CD4-positive, CD25-positive, alpha-beta regulatory T cell (primary cell): ENCODE measurements at regions not wholly inside any gene's neighbourhood (a gene's known extent, or its start where the extent isn't known, plus 50 kb on each side); places are given as distances from the start of the nearest gene placed in this dataset.

Source experiments
- ATAC-seq, 2 donors: fragments of 150-1000 bp; cut with Tn5 transposase; one replicate each; pipeline ENCODE4 v1.10.0; 2021; ENCODE audit warnings: low read depth in 2 of 2, moderate number of reproducible peaks in 2 of 2, moderate library complexity in 1 of 2
- DNase-seq, 3 donors: peaks; one replicate each; pipeline versions ENCODE4 v3.0.0 to v3.0.0-alpha.2; 2012 to 2022; ENCODE audit warnings: mixed read lengths in 1 of 3
- H3K27ac ChIP-seq: one replicate; pipeline ENCODE4 v1.7.0; 2013; ENCODE audit warnings: mild to moderate bottlenecking, low read length; ENCODE audit not compliant: insufficient read depth, poor library complexity, severe bottlenecking
- H3K27me3 ChIP-seq: one replicate; pipeline ENCODE4 v1.7.0; 2013; ENCODE audit warnings: low read length; ENCODE audit not compliant: control insufficient read depth, insufficient read depth
- H3K36me3 ChIP-seq: one replicate; pipeline ENCODE4 v1.7.0; 2013; ENCODE audit warnings: mild to moderate bottlenecking, low read length, moderate library complexity; ENCODE audit not compliant: control insufficient read depth, insufficient read depth
- H3K4me1 ChIP-seq: 2 replicates; pipeline ENCODE4 v1.7.0; 2013; ENCODE audit warnings: mild to moderate bottlenecking, low read length; ENCODE audit not compliant: insufficient read depth, control insufficient read depth, poor library complexity, severe bottlenecking
- H3K4me3 ChIP-seq: one replicate; pipeline ENCODE4 v1.7.0; 2013; ENCODE audit warnings: low read depth, mild to moderate bottlenecking, low read length, moderate library complexity
- H3K9me3 ChIP-seq, 2 experiments: 1 replicate in 1 of 2; 2 replicates in 1 of 2; pipeline ENCODE4 v1.7.0; 2013; ENCODE audit warnings: low read length in 2 of 2, mild to moderate bottlenecking in 1 of 2, moderate library complexity in 1 of 2; ENCODE audit not compliant: control insufficient read depth in 2 of 2
- H3K27ac Mint-ChIP-seq, 3 donors: one replicate each; pipeline ENCODE4 v1.8.0; 2020 to 2022; ENCODE audit warnings: mild to moderate bottlenecking in 3 of 3, mixed read lengths in 3 of 3, moderate library complexity in 2 of 3
- H3K27me3 Mint-ChIP-seq: one replicate; pipeline ENCODE4 v1.8.0; 2022; ENCODE audit warnings: mild to moderate bottlenecking, mixed read lengths
- H3K36me3 Mint-ChIP-seq: one replicate; pipeline ENCODE4 v1.8.0; 2020; ENCODE audit warnings: mixed read lengths
- H3K4me1 Mint-ChIP-seq, 4 donors: one replicate each; pipeline ENCODE4 v1.8.0; 2020 to 2022; ENCODE audit warnings: mixed read lengths in 4 of 4, mild to moderate bottlenecking in 1 of 4
- H3K4me3 Mint-ChIP-seq, 4 donors: one replicate each; pipeline ENCODE4 v1.8.0; 2020 to 2022; ENCODE audit warnings: mild to moderate bottlenecking in 4 of 4, mixed read lengths in 4 of 4, moderate library complexity in 3 of 4
- H3K9me3 Mint-ChIP-seq, 7 donors: one replicate each; pipeline ENCODE4 v1.8.0; 2020 to 2022; ENCODE audit warnings: mixed read lengths in 7 of 7, mild to moderate bottlenecking in 3 of 7, moderate library complexity in 2 of 7

DNA sequence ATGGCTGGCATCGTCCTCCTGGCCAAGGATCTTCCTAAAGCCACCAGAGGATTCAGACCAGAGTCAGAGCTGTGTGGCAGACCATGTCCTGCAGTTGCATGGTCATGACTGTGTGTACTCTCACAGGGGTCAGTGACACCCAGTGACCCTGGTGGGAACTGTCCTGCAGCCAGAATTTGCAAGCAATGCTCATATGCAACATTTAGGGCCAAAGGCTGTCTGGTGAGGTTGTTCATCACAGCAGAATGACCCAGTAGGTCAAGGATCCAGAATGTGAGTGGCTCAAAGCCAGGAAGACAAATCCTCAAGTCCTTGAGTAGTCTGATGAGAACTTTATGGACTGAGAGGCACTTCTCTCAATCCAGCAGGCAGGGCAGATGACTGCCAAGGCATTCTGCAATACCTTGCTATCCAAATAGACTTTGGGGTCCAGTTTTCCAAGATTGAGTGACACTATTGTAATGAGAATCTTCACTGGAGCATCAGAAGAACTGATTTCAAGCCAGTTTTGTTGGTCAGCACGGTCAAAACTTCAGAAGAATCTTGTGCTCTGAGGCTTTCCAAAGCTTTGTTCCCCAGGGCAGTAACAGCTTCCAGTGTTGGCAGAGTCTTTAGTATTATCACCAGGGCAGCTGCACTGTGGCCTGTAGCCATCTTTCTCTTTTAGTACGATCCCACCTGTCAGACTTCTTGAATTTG lies 122.0 kb downstream of the PTCSC3 start:
- DNase-seq, result no peak
- Mint-ChIP-seq H3K4me3 (no peak overlapping the region), H3K27ac (no peak overlapping the region), H3K9me3 (peaks cover 0 to 2% (median 0%) of the 10 kb centered on the region in 7 donors), H3K36me3 (no peaks in the 10 kb centered on the region), H3K4me1 (no peaks in the 10 kb centered on the region), H3K27me3 (peaks cover 17% of the 10 kb centered on the region)
- H3K9me3 ChIP-seq, result no peaks in the 10 kb centered on the region
- no peaks in the 10 kb centered on the region for H3K4me1 ChIP-seq
- no peak for ATAC-seq
- H3K36me3 ChIP-seq, result no peaks in the 10 kb centered on the region
- no peak overlapping the region for H3K4me3 ChIP-seq
- peaks cover 3% of the 10 kb centered on the region for H3K27me3 ChIP-seq
- no peak overlapping the region for H3K27ac ChIP-seq

DNA sequence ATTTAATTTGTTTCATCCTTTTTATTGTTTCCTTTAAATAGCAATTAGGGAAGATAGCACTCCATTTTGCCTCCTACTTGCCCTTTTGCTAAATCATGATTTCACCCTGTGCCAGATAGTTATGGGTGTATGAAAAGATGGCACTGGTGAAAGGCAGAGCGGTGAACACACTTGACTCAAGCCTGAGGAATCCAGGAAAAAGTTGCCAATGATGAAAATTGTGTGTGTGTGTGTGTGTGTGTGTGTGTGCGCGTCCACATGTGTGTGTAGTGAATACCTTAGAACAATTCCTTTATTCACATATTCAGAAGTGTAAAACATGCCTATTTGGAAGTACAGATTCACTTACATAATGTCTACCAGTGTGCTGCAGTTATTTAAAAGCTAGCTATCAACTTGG lies 123.8 kb downstream of the PTCSC3 start:
- ATAC-seq (no peak), DNase-seq (no peak)
- H3K36me3 Mint-ChIP-seq, result no peaks in the 10 kb centered on the region
- no peaks in the 10 kb centered on the region for H3K36me3 ChIP-seq
- peaks cover 3% of the 10 kb centered on the region for H3K27me3 ChIP-seq
- H3K27ac ChIP-seq, result no peak overlapping the region
- no peak overlapping the region for H3K4me3 ChIP-seq
- H3K4me1 ChIP-seq, result no peaks in the 10 kb centered on the region
- peaks cover 0 to 8% (median 0%) of the 10 kb centered on the region in 7 donors for H3K9me3 Mint-ChIP-seq
- peaks cover 22% of the 10 kb centered on the region for H3K27me3 Mint-ChIP-seq
- no peaks in the 10 kb centered on the region for H3K4me1 Mint-ChIP-seq
- no peaks in the 10 kb centered on the region for H3K9me3 ChIP-seq
- no peak overlapping the region for H3K4me3 Mint-ChIP-seq
- no peak overlapping the region for H3K27ac Mint-ChIP-seq

DNA sequence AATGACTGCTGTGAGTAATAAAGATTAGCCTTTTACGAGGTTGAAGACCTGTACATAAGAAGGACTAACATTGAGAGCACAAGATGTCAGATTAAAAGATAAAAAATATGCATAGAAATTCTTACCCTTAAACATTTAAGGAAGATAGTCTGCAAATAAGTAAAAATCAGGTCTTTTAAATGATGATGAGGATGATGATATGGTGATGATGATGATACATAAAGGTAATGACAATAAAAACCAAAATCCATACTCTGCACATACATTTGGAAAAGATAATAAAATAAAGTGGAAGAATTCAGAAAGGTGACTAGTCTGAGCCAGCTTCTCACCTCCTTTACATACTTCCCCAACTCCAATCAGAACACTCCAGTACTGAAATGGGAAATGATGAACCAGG lies 124.5 kb downstream of the PTCSC3 start:
- H3K9me3 ChIP-seq, result no peaks in the 10 kb centered on the region
- no peak overlapping the region for H3K4me3 ChIP-seq
- peaks cover 3% of the 10 kb centered on the region for H3K27me3 ChIP-seq
- H3K27ac ChIP-seq, result no peak overlapping the region
- H3K4me1 ChIP-seq, result no peaks in the 10 kb centered on the region
- Mint-ChIP-seq H3K36me3 (no peaks in the 10 kb centered on the region), H3K4me1 (no peaks in the 10 kb centered on the region), H3K4me3 (no peak overlapping the region), H3K27ac (no peak overlapping the region), H3K9me3 (peaks cover 0 to 9% (median 0%) of the 10 kb centered on the region in 7 donors), H3K27me3 (peaks cover 29% of the 10 kb centered on the region)
- no peak for ATAC-seq
- DNase-seq, result no peak
- H3K36me3 ChIP-seq, result no peaks in the 10 kb centered on the region

DNA sequence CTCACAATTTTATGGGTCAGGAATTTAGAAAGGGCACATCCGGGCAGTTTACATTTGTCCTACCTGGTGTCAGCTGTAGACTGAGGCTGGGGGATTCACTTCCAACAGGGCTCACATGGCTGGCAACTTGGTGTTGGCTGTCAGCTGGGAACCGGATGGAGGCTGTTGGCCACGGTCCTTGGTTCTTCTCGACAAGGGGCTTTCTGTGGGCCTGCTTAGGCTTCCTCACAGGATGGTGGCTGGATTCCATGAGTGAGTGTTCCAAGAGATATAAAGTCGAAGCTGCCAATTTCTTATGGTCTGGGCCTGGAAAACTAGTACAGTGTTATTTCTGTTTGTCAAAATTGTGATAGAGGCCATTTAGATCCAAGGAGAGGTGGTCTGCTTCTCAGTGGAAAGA lies 127.9 kb downstream of the PTCSC3 start:
- H3K9me3 ChIP-seq, result no peaks in the 10 kb centered on the region
- H3K27ac ChIP-seq, result no peak overlapping the region
- Mint-ChIP-seq H3K36me3 (no peaks in the 10 kb centered on the region), H3K27ac (no peak overlapping the region), H3K27me3 (peaks cover 27% of the 10 kb centered on the region), H3K9me3 (peaks cover 0 to 8% (median 0%) of the 10 kb centered on the region in 7 donors), H3K4me3 (no peak overlapping the region), H3K4me1 (no peaks in the 10 kb centered on the region)
- peaks cover 5% of the 10 kb centered on the region for H3K27me3 ChIP-seq
- no peak overlapping the region for H3K4me3 ChIP-seq
- no peaks in the 10 kb centered on the region for H3K4me1 ChIP-seq
- DNase-seq, result no peak
- H3K36me3 ChIP-seq, result no peaks in the 10 kb centered on the region
- no peak for ATAC-seq

DNA sequence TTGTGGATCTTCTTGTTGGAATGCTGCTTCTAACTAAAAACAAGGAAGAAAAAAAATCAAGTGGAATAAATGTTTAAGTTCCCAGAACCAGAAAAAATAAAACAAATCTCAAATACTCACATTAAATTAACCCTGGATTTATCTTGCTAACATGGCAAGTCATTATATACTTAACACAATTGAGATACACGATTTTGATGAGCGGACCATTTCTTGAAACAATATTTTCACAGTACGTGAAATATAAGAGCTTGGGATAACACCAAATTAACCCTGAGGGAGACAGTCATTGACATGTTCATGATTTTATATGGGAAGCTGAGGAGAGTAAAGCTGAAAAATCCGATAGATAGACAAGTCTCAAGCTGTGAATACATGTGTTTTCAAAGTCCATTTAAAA lies 128.6 kb downstream of the PTCSC3 start:
- Mint-ChIP-seq H3K4me3 (no peak overlapping the region), H3K27me3 (peaks cover 27% of the 10 kb centered on the region), H3K27ac (no peak overlapping the region), H3K36me3 (no peaks in the 10 kb centered on the region), H3K4me1 (no peaks in the 10 kb centered on the region), H3K9me3 (peaks cover 0 to 8% (median 0%) of the 10 kb centered on the region in 7 donors)
- Histone ChIP-seq H3K27me3 (peaks cover 5% of the 10 kb centered on the region), H3K4me3 (no peak overlapping the region), H3K9me3 (no peaks in the 10 kb centered on the region), H3K27ac (no peak overlapping the region), H3K4me1 (no peaks in the 10 kb centered on the region), H3K36me3 (no peaks in the 10 kb centered on the region)
- DNase-seq (no peak), ATAC-seq (no peak)

DNA sequence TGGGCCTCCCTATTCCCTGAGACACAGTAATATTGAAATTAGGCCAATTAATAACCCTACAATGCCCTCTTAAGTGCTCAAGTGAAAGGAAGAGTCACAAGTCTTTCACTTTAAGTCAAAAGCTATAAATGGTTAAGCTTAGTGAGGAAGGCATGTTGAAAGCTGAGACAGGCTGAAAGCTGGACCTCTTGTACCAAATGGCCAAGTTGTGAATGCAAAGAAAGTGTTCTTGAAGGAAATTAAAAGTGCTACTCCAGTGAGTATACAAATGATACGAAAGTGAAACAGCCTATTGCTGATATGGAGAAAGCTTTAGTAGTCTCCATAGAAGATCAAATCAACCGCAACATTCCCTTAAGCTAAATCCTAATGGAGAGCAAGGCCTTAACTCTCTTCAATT lies 140.8 kb downstream of the PTCSC3 start:
- no peak overlapping the region for H3K27ac ChIP-seq
- no peak for ATAC-seq
- no peaks in the 10 kb centered on the region for H3K27me3 Mint-ChIP-seq
- no peak overlapping the region for H3K4me3 Mint-ChIP-seq
- no peaks in the 10 kb centered on the region for H3K4me1 ChIP-seq
- no peaks in the 10 kb centered on the region for H3K36me3 Mint-ChIP-seq
- H3K27ac Mint-ChIP-seq, result no peak overlapping the region
- no peaks in the 10 kb centered on the region for H3K27me3 ChIP-seq
- H3K9me3 ChIP-seq, result no peaks in the 10 kb centered on the region
- no peak overlapping the region for H3K4me3 ChIP-seq
- no peak for DNase-seq
- H3K4me1 Mint-ChIP-seq, result no peaks in the 10 kb centered on the region
- H3K36me3 ChIP-seq, result no peaks in the 10 kb centered on the region
- peaks cover 0 to 4% (median 2%) of the 10 kb centered on the region in 7 donors for H3K9me3 Mint-ChIP-seq

DNA sequence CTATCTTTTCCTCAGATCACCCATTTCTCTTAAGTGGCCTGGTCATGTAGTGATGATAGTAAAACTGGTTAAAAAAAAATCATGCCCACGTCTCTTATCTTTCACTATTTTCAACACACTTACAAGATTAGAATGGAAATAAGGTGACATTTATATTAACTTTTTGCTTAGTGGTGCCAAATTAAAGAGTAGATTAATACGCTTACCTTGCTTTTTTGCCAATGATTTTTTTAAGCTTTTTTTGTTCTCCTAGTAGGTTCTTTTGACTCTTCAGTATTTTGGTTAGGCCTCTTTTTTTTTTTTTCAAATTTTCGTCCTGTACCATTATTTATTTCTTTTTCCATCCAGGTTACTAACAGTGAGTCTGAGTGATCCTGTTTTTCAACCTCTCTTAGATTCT lies 147.9 kb downstream of the PTCSC3 start:
- H3K27me3 ChIP-seq, result no peaks in the 10 kb centered on the region
- DNase-seq (no peak), ATAC-seq (no peak)
- H3K4me1 ChIP-seq, result no peaks in the 10 kb centered on the region
- Mint-ChIP-seq H3K27ac (no peak overlapping the region), H3K4me3 (no peak overlapping the region), H3K36me3 (no peaks in the 10 kb centered on the region), H3K27me3 (peaks cover 6% of the 10 kb centered on the region), H3K9me3 (peaks cover 0 to 10% (median 0%) of the 10 kb centered on the region in 7 donors), H3K4me1 (no peaks in the 10 kb centered on the region)
- H3K4me3 ChIP-seq, result no peak overlapping the region
- H3K27ac ChIP-seq, result no peak overlapping the region
- H3K9me3 ChIP-seq, result no peaks in the 10 kb centered on the region
- no peaks in the 10 kb centered on the region for H3K36me3 ChIP-seq

DNA sequence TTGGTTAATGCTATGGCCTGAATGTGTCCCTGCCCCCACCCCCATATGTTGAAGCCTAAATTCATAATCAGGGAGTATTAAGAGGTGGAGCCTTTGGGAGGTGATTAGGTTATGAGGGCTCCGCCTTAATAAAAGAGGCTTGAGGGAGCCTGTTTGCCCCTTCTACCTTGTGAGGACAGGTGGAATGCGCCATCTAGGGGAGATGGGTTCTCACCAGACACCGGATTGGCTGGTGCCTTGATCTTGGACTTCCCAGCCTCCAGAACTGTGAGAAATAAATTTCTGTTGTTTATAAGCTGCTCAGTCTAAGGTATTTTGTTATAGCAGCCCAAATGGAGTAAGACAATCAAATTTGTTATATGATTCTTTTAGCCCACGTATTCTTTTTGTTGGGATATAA lies 148.3 kb downstream of the PTCSC3 start:
- Mint-ChIP-seq H3K4me3 (no peak overlapping the region), H3K36me3 (no peaks in the 10 kb centered on the region), H3K27ac (no peak overlapping the region), H3K27me3 (peaks cover 6% of the 10 kb centered on the region), H3K9me3 (peaks cover 0 to 9% (median 0%) of the 10 kb centered on the region in 7 donors), H3K4me1 (peaks cover 0 to 4% (median under 1%) of the 10 kb centered on the region in 4 donors)
- ATAC-seq, result no peak
- Histone ChIP-seq H3K4me3 (no peak overlapping the region), H3K9me3 (no peaks in the 10 kb centered on the region), H3K27me3 (no peaks in the 10 kb centered on the region), H3K4me1 (no peaks in the 10 kb centered on the region), H3K27ac (no peak overlapping the region), H3K36me3 (no peaks in the 10 kb centered on the region)
- DNase-seq, result no peak
